GF-D8 (cell line): ENCODE measurements at regions not wholly inside any gene's neighbourhood (a gene's known extent, or its start where the extent isn't known, plus 50 kb on each side); places are given as distances from the start of the nearest gene placed in this dataset.

Experiments used
- DNase-seq: peaks from one replicate; lab custom pipeline; 2025; lab: John Stamatoyannopoulos, UW

DNA sequence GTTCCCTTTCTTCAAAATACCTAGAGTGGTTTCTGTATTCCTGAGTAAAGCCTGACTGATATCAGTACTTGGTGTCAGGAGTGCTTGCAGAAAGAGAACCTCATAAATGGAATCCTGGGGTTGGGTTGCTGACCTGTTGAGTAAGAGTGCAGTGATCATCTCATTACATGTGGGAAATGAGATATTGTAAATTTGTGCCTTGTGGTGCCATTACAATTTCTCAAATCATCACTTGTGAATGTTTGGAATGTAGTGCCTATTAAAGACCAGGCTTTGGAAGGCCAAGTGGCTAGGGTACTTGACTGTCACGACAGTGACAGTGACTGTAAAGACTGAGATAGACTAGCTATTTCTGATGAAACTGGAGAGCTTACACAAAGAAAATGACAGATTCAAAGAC, 176.7 kb upstream of the CTTNBP2NL start:
- DNase-seq: no peak

DNA sequence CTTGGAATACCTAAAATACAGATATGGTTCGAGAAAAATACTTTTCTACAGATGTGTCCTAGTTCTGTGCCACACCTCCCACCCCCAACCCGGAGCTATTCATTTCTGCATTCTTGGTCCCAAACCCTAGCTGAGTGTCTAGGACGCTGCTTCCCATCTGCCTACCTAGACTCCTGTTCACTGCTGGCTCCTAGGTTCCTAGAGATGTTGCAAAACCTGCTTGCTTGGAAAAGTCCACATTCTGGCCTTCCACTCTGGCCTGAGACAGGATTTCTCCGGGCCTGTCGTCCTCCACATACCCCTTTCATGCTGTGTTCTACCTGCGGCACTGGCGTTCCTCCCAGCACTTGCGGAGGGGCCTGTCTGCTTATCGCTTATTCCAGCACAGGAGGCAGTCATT, 165.8 kb upstream of the CTTNBP2NL start:
- DNase-seq: no peak

DNA sequence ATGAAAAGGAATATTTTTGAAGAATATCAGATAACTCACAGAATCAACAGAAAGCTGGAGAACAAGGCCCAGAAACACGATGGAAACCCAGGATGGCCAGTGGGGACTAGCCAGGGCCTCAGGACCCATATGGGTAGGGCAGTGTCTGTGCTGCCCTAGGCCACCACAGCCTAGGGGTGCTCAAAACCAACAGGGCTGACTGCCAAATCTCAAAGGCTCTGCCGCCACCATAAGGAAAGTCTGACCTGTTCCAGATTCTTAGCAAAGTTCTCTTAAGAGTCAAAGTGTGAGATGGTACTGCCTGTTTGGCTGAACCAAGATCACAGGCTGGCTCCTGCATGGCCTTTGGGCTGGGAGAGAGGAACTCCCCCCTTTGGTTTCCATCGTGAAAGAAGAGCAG, 164.7 kb upstream of the CTTNBP2NL start:
- no peak for DNase-seq

DNA sequence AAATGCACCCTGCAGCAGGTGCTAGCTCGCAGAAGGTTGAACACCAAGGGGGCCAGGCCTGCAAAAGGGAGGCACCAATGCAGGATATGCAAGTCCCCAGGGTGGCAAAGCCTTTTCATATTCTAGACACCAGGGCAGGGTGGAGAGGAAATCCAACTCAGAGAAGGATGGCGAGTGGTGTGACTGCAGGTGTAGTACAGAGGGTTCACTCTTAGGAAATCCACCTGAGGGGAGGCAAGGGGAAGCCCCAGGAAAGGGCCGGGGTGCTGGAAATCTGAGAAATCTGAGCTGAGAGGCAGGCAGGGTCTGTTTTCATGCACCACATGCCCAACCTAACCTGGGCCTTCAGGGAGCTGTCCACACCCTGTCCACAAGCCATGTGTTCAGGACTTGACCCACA, 163.2 kb upstream of the CTTNBP2NL start:
- DNase-seq: no peak

DNA sequence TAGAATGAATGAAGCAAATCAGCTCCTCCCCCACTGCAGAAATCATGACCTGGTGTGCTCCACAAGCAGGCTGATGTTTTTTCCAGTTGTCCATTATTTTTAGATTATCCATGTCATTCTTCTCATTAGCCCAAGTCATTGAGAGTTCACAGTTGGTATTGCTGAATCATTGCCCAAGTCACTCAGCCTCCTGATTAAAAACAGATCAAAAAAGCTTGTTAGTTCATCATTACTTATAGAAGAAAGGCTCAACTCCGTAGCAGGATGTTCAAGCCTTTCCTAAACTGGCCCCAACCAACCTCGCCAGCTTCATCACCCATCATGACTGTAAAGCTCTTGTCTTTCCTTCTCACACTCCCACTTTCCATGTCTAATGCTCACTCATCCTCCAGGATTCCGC, 161.3 kb upstream of the CTTNBP2NL start:
- no peak for DNase-seq

DNA sequence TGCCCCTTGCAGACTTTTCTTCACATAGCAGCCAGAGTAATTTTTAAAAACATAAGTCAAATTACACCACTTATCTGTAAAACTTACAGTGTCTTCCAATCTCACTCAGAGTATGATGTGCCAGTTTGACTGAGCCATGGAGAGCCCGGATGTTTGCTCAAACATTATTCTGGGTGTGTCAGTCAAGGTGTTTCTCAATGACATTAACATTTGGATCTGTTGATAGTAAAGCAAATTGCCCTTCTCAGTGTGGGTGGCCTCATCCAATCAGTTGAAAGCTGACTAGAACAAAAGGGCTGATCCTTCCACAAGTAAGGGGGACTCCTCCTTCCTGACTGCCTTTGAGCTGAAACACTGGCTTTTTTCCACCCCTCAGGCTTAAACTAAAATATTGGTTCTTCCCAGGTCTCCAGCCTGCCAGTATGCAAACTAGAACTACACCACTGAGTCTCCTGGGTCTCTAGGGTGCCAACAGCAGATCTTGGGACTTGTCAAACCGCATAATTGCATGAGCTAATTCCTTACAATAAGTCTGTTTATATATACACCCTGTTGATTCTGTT, 157.9 kb upstream of the CTTNBP2NL start:
- DNase-seq: no peak

DNA sequence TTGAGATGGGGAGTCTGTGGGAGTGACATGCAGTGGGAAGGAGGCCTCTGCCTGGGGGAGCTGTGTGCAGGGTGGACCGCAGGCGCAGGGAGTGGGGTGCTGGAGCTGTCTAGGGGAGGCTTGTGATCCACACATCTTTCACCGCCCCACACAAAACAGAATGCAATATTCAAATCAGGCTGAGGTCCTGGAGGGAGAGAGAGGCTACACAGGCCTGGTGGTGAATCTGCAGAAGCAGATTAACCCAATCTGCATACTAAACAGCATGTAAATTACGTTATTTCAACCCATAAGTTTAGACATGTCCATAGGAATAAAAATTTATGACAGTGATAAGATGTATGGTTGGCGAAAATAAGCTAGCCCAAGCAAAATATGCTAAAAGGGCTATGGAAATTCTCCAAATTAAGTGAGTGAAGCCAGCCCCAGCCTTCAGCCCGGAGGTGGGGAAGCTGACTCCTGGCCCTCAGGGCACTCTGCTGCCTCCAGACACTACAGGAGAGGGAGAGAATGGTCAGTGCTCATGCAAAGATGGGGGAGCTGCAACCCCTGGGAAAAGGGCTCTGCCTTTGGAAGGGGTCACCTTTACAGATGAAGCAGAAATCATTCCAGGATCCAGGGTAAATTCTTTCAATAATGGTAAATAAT, 156.2 kb upstream of the CTTNBP2NL start:
- no peak for DNase-seq

DNA sequence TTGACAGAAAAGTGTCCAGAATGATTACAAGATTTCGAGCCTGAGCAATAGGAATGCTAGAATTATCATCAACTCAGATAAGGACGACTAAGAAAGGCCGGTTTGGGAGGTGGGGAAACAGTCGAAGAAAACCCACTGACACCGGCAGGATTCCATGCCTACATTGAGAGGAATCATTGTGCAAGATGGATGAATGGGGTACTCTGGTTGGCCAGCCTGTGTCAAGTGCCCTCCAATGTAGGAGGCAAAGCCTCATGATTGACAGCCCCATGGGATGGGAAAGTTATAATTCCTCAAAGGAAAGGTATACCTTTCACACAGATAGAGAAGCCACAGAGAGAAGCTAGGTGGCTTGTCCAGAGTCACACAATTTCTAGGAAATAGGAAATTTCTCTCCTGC, 153.5 kb upstream of the CTTNBP2NL start:
- no peak for DNase-seq

DNA sequence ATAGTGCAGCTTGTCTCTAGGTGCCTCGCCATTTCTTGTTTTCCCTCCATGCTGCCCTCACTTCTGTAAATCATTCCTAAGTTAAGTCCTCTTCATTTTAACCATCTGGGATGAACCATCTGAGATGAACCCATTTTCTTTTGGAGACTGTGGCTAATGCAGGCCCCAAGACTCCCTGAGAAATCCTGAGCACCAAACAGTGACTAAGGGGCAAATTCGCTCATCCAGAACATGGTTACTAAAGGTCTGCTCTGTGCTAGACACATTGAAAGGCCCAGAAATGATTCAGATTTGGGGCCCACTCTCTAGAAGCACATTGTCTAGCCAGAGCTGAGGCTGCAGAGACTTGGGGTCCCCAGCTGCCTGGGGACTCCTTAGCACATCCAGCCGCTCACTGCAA, 151.9 kb upstream of the CTTNBP2NL start:
- no peak for DNase-seq

DNA sequence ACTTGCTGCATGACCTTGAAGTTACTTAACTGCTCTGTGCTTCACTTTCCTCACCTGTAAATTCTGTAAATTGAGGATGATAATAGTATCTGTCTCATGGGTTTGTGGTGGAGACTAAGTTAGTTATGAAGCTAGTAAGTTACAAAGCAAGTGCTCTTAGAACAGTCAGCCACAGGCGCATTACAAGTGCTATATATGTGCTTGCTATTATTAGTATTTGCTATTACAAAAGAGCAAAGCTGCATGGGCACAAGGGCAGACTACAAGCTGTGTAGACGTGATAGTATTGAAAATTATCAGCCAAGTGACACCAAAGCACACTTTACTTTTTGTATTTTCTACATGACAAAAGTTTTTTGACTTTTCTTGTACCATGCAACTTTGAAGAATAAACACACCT, 150.9 kb upstream of the CTTNBP2NL start:
- DNase-seq: no peak

DNA sequence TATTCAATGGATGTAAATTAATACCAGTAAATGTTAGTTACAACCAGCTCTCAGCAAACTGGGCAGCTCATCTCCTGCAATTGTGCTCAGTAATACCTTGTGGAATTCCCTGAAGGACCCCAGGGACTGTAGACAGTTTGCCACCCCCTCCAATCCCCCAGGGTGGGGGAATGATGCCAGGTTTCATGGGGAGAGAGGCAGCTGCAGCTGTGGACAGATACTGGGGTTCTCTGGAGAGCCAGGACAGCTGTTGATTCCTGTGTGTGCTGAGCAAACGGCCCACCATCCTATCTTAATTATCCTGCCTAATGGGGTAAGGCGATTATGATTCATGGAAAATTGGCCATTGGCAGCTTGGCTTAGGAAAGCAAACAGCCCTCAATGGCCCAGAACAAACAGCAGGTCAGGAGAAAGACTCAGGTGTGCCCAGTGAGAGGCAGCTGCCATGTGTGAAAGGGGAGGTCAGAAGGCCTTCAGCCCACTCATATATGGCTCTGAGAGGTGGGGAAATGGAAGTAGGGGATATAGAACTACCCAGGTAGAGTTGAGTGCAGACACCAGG, 148.9 kb upstream of the CTTNBP2NL start:
- no peak for DNase-seq

DNA sequence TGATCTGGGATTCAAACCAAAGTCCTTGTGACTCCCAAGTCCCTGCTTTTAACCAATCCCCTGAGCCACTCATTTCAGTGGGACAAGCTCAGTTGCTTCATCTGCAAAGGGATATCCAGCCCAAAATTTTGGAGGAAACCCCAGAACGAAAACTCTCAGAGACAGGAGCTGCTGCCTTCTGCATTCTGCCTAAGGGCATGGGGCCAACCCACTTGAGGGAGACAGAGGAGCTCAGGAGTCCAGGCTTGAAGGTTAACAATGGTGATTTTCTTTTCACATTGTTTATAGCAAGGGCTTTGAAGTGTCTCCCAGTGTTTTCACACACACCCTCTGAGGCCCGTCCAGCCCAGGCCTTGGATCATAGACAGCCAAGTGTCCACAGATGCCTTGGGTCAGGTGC, 148.1 kb upstream of the CTTNBP2NL start:
- DNase-seq: no peak

DNA sequence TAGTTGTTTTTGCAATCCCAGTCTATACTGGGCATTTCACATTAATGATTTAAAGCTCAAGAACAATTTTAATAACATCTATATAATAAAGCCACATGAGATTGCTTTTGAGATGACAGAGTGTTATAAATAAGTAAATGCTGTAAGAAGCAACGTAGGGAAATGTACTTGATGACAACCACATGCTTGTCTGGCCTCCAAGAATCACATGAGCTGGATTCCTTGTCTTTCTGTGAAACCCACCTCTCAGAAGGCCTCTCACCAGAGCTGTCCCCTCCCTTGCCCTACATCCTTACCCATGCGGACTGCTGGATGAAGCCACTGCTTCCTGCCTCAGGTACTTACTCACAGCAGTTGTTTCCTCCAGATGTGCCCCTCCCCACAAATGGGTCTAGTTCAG, 145.1 kb upstream of the CTTNBP2NL start:
- DNase-seq: no peak

DNA sequence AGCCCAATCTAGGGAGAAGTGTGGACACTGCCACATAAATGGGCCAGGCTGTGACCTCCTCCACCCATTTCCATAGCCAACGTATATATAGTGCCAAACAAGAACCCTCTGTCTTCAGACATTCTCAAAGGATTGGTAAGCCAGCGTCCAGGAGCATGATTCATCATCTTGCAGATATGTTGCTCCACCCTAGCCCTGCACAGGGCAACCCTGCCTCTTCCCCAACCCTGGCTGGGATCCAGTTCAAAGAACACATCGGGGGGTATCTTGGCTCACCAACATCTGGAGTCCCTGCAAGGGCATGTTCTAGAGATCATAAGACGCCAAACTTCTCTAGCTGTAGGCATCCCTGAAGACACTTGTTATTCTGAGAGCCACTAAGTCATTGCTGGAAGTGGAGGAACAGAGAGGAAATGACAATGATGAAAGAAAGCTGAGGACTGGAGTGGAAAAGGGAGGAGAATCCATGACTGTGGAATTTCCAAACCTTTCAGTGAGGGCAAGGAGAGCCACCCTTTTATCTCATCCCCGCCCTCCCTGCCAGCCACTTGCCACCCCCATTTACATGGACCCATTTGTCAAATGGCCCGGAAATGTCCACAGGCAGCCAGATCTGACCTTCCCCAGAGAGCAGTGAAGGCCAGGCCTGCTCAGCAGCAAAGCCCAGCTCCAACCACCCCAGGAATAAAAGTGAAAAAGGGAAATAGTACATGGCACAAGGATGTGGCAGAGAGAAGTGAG, 144.1 kb upstream of the CTTNBP2NL start:
- no peak for DNase-seq

DNA sequence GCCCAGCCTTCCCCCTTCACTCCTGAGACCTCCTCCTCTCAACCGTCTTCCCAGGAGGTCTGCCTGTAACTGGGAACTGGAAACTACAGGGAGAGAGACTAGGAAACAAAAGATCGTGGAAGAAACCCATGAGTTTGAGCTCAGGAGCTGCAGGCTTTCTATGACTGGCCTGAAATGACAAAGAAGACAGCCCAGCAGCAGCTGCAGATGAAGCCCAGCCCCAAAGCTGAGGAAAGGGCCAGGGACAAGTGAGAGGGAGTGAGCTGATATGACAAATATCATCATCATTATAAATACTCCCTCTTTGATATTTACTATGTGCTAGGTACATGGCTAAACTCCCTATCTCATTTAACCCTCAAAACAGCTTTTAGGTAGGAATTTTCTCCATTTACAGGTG, 142.6 kb upstream of the CTTNBP2NL start:
- no peak for DNase-seq

DNA sequence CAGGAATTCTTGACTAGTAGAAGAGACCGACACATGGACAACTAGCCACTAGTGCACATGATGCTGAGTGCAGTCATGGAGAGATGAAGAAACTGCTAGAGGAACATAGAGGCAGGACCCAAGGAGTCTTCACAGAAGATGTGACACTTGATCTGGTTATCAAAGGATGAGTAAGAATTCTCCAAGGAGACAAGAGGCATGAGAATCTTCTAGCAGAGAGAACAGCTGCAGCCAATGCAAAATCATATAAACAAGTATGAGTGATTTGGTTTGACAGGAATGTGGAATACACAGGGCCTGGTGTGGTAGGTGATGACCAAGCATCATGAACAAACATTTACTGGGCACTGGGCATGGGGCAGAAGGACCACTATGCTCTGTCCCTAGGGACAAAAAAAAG, 140.9 kb upstream of the CTTNBP2NL start:
- no peak for DNase-seq

DNA sequence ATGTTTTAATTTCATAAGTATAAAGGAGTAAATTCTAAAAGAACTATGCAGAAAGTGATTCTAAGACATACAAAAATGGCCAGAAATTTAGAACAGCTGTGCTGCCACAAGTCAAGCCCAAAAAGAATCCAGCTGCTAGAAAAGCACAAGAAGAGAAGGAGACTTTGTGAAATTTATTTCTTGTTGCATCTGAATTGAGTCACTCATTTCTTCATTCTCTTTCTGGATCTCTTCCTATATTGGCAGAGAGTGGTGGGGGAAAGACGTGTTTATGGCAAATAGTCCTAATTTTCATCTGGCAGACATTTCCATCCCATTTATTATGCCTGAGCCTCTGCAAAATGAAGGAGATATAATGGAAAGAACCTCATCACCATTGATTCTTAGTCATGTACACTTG, 139.6 kb upstream of the CTTNBP2NL start:
- DNase-seq: no peak

DNA sequence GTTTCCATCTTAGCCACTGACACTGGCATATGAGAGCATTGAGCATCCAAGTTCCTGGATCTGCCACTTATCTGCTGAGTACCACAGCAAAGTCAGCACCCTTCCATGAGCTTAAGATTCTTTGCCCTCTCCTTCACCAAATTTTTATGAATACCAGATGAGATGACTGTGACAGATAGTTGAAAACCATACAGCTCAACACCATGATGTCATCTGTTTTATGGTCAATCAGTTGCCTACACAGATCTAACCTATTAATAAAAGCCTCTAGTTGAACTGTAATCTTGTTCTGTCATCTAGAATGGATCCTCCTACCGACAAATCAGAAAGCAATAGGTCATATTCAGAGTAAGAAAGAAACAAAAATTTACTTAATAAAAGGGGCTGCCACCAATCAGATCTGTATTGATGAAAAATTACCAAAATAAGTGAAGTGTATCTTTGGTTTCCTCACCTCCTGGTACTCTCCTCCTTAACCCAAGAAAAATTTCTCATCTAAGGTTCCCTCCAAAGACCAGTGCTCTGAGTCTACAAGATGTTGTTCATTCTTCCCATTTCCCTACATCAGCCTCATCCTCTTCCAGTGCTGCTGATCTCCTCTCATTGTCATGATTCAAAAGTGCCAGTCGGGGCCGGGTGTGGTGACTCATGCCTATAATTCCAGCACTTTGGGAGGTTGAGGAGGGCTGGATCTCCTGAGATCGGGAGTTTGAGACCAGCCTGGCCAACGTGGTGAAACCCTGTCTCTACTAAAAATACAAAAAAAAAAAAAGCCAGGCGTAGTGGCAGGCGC, 138.8 kb upstream of the CTTNBP2NL start:
- no peak for DNase-seq

DNA sequence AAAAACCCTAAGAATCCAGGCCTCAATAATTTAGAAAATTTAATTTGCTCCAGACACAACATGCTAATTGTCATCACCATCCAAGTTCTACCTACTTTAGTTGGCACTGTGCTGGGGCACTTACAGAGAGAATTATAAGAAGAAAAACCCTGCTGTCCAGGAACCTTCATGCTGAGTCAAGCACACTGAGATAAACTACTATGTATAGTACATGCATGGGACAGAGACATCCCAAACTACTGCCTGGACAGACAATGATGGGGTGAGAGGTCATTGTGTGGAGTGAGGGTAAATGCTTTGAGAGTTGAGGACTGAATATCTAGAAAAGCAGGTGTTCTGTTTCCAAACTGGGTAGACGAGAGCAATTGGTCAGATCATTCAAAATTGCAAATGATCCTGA, 135.3 kb upstream of the CTTNBP2NL start:
- no peak for DNase-seq

DNA sequence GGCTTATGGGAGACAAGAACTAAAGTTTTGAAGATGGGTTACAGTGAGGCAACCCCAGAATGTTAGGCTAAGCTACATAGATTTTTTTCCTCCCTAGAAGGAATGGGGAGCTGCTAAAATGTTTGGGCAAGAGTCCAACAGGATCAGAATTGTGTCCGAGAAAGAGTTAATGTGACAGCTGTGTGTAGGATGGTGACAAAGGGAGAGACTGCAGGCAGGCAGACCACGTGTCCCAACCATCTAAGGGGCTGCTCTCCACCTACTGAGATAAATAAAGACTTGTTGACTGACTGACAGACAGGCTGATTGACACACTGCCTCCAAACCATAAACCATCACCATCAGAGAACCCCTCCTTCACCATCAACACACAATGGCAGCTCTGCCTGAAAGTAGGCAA, 133.7 kb upstream of the CTTNBP2NL start:
- DNase-seq: no peak

DNA sequence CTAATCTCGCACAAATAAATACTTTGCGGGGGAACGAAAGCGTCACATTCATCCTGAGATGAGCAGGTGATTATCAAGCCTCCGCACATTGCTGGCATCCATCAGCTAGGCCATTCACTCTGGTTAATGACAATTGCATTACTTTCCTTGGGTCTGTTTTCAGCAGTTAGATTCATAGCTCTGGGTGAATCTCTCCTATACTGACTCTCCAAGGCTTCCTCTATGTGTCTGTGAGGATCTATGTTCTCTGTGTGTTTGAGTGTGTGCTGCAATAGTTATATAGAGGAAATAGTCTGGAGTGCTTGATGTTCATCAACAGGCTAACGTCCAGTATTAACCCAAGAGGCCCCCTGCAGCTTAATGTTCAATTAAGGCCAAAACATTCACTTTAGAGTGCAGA, 133.0 kb upstream of the CTTNBP2NL start:
- no peak for DNase-seq

DNA sequence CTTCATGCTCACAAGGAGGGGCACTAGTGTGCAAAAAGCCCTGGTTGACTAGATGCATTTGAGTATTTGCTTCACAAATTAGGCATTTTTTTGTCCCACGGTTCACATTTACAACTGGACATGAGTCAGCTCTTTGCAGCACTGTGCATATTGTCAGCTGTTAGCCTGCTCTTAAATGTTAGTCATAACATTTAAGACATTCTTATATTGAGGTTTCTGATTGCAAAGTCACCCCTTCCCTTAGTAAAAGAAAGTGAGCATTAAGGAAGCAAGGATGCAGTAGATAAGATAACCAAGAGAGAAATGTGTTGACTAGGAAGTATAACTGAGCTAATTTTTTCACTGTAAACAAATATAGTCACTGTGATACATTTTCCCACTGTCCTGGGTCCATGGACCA, 132.6 kb upstream of the CTTNBP2NL start:
- DNase-seq: no peak

DNA sequence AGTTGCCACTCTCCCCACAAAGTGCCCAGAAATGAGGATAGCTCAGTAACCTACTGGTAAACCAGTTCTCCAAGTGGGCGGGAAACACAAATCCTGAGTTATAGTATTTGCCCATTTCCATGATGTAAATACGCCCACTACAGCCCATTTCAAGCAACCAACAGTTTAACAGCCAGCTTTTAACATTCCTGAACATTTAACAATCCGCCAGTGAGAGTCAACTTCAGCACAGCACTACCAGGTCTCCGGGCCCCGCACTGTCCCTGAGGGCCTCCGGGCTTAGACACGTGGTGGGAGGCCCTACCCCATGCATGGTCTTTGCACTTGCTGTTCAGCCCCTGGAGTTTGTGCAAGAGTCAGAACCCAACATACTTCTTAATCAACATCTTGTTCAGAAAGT, 132.0 kb upstream of the CTTNBP2NL start:
- DNase-seq: no peak
